Erythroblast (primary cell): ENCODE measurements at regions not wholly inside any gene's neighbourhood (a gene's known extent, or its start where the extent isn't known, plus 50 kb on each side); places are given as distances from the start of the nearest gene placed in this dataset.

Source experiments
- DNase-seq, 2 experiments: peaks; one replicate each; lab custom pipeline; 2025; lab: John Stamatoyannopoulos, UW
- GATA1 ChIP-seq: IDR thresholded peaks from 2 replicates; pipeline ENCODE4 v1.6.1; 2011; ENCODE audit warnings: low read depth, mild to moderate bottlenecking, control low read depth, low read length, moderate library complexity
- POLR2A ChIP-seq: IDR thresholded peaks from 2 replicates; pipeline ENCODE4 v1.6.1; 2011; ENCODE audit warnings: mild to moderate bottlenecking, low read length

DNA sequence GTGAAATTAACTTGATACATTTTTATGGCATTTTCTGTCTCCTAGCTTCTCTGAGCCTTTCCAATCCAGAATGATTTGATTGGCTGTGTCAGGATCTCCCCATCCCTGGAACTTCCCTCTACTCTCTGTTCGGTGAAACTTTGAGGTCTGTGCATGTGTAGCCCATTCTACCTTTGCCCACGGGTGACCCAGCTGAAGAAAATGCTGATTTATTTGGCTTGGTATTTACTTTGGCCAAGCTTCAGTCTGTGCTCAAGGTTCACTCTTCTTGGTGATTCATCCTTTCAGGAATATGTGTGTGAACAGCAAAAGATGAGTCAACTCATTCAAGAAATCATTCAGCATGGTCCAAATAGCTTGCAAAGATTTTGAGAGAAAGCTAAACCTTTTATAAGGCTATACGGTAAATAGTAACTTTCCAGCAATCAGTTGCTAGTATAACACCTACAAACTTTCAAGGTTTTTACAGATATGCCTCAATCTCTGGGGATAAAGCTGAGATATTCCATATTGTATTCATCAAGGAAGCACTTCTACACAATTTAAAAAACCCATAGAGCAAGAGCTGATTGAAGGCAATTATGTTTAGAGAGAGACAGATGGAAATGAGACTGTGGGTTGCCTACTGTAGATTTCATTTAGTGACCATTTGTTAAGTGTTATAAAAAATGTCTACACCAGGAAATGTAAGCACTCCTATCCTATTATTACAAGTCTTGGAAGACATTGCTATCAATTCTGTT is 233.9 kb upstream of the CXXC4 start:
- TF ChIP-seq POLR2A, result no peak
- no peak for TF ChIP-seq GATA1
- DNase-seq, result no peak

DNA sequence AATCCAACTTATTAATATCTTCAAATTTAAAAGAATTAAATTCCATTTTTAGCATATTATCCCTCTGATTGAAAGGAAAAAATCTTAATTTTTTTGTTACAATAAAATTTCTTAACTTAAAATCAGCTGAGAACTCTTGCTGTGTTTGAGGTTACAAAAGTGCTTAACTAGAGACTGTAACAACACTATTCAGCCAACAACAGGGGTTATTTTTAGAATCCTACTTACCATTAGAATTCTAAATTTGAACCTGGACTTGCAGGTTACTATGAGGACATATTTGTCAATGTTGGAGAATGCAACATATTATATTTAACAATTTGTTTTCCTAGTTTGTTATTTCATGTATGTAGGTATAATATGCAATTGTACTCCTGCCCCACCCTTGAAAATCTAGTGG is 238.1 kb upstream of the CXXC4 start:
- no peak for TF ChIP-seq POLR2A
- no peak for TF ChIP-seq GATA1

GRCh38 chr4:104735174-104735573 is 240.5 kb upstream of the CXXC4 start:
- DNase-seq, result no peak
- TF ChIP-seq POLR2A (no peak), GATA1 (no peak)

More for the DNA sequence above, 238.1 kb upstream of the CXXC4 start:
- DNase-seq, result no peak

DNA sequence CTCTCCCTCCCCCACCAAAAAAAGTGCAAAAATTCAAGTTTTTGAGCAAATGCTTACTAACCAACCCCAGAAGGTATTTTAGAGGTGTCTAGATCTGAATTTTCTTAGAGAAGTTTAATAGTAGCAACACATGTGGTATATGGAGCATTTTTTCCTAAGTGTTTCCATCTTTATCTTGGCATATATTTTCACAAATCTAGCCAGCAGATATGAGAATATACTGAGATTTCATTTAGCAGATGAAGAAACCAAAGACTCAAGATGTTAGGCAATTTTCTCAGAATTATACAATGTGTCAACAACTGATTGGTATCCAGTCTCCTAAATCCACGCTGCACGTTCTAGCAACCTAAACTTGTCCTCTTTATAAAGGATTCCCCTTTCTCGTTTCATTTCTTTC is 245.5 kb upstream of the CXXC4 start:
- TF ChIP-seq GATA1 (no peak), POLR2A (no peak)
- DNase-seq, result no peak

DNA sequence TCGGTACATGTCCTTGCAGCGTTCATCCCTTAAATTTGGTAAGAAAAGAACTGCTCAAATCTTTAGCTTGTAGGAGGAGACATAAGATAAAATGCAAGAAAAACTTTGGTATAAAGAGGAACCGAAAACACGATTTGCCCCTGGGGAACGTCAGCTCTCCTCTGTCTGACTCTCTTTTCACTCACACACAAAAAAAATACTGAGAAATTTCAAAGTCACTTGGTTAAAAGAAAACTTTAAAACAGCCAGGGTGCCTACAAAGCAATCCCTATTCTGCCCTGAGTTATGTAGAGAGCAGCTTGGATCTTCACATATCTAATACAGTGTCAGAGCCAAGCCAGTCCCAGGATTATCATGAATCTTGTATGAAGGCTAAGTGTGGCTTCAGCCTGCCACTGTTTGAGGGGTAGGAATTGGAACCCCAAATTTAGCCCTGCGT is 248.5 kb upstream of the CXXC4 start:
- no peak for TF ChIP-seq POLR2A
- TF ChIP-seq GATA1, result no peak
- DNase-seq, result no peak

DNA sequence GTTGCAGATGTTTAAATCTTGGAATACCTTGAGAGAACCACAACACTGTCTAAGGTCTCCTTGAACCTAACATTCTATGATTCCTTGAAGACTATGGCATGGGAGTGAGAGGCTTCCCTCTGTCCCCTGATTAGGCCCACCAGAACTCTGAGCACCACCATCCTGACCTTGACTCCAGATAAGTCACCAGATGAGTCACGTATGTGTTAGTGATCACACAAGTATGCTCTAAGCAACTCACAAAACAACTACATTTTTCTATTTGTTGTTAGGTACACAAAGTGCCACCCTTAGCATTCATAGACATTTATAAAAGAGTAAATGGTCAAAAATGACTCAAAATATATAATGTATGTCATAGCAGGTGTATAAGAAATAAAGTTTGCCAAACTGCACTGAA is 252.9 kb upstream of the CXXC4 start:
- no peak for TF ChIP-seq POLR2A
- TF ChIP-seq GATA1, result no peak
- DNase-seq, result no peak

- no peak for DNase-seq
- TF ChIP-seq POLR2A (no peak), GATA1 (no peak)
These were observed 254.4 kb upstream of the CXXC4 start for GRCh38 chr4:104749062-104749461.

DNA sequence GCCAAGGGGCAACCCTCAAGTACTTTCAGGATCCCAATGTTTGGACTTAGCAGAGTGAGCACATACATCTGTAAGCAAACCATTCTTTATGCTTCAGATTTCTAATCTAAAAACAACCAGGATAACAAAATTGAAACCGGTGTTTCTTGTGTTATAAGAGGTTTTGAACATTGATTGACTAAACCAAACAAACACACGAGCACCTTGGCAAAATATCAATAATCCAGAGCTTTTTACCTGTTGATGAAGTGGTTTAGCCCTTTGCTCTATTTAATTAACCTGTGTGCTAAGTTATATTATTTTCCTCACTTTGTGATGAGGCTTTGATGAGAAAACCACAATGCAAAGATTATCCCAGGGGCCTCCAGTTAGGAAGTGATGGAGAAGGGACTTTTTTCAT is 255.3 kb upstream of the CXXC4 start:
- DNase-seq, result no peak
- TF ChIP-seq POLR2A (no peak), GATA1 (no peak)

GRCh38 chr4:104751468-104751867 is 256.8 kb upstream of the CXXC4 start:
- DNase-seq, result no peak
- no peak for TF ChIP-seq GATA1
- TF ChIP-seq POLR2A, result no peak

- no peak for DNase-seq
- TF ChIP-seq GATA1 (no peak), POLR2A (no peak)
These were observed 257.6 kb upstream of the CXXC4 start for GRCh38 chr4:104752337-104752736.

DNA sequence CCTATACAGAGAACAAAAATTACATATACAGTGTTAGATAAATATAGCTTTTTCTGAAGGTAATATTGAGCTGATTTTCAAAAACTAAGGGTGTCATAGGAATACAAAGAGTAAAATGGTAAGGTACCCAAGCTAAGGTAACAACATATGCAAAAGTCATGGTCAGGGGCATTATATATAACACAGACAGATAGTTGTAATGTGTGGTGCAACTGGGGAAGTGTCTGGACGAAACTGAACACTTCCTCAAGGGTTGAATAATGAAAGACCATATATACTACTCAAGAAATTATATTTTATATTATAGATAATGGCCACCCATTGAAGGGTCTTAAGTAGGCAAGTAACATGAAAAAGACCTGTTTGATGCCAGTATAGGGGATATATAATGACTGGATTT is 262.1 kb upstream of the CXXC4 start:
- TF ChIP-seq GATA1 (no peak), POLR2A (no peak)
- no peak for DNase-seq

GRCh38 chr4:104758574-104758973 is 263.9 kb upstream of the CXXC4 start:
- no peak for TF ChIP-seq POLR2A
- no peak for TF ChIP-seq GATA1
- no peak for DNase-seq

DNA sequence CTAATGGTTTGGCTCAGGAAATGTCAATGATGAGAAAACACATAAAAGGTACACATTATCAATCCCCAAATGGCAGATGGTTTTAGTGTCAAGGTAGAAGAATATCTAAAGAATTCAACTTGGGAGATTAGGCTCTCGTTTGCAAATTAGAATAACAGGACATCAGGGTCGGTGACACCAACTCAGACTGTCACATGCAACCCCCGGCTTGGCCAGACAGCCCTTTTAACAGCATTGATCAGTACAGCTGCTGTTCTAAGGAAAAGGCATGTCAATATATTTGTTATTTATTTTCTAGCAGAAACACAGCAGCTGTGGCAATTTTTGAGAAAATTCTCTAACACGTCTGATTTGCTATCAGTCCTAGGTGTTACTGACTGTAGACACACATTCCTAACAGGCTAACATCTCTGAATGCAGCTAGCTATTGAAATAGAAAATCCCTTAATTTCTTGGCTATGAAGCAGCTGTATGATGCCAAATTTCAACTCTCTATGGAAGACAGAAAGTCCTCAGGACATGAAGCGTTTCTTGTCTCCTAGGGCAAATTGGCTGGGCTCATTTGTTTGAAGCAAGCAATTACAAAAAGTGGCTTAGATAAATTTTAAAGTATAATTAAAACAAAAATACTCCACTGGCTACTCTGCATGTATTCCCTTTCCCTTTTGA is 269.0 kb upstream of the CXXC4 start:
- DNase-seq, result no peak
- TF ChIP-seq POLR2A, result no peak
- no peak for TF ChIP-seq GATA1

DNA sequence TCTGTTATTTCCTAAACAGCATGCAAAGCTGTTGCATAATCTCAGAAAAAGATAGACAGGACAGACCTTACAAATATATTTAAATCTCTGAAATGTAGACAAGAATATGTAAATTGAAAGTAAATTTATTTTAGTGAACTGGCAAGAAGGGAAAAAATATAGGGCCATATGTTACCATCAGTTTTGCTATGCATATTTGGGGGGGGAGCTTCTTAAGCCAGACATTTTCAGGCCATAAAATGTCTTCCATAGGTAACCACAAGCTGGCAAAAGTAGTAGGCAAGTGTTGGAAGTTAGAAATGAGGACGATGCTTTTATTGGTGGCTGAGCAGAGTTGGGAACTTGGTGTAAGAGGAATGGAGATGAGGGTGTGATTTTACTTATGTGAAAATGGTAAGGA is 272.0 kb upstream of the CXXC4 start:
- TF ChIP-seq POLR2A (no peak), GATA1 (no peak)
- DNase-seq, result no peak
